Vagina (tissue), 2 donors: ENCODE measurements at regions not wholly inside any gene's neighbourhood (a gene's known extent, or its start where the extent isn't known, plus 50 kb on each side); places are given as distances from the start of the nearest gene placed in this dataset.

Experiments
- CTCF ChIP-seq, 3 experiments: fragments of 450-650 bp in 2 of 3; fragments of 200-600 bp in 1 of 3; sonication (generic) in 1 of 3; IDR thresholded peaks; one replicate each; pipeline ENCODE4 v1.5.1; 2017 to 2019; ENCODE audit warnings: antibody characterized with exemption in 3 of 3, mild to moderate bottlenecking in 2 of 3, moderate library complexity in 2 of 3
- POLR2A ChIP-seq, 2 donors: fragments of 450-650 bp; IDR thresholded peaks; one replicate each; pipeline ENCODE4 v1.6.1; 2017; ENCODE audit warnings: antibody characterized with exemption in 2 of 2, mild to moderate bottlenecking in 2 of 2, moderate library complexity in 2 of 2
- POLR2AphosphoS5 ChIP-seq, 2 donors: sonication (generic); formaldehyde crosslinking; IDR thresholded peaks; one replicate each; pipeline ENCODE4 v1.9.0; 2017; ENCODE audit warnings: antibody characterized with exemption in 2 of 2, mild to moderate bottlenecking in 2 of 2, low read depth in 1 of 2; ENCODE audit not compliant: insufficient read depth in 1 of 2

GRCh38 chr11:109192864-109193263 lies 229.1 kb upstream of the C11orf87 start:
- TF ChIP-seq CTCF (IDR thresholded peaks at IDR 0.05) (no peak), POLR2AphosphoS5 (IDR thresholded peaks at IDR 0.05; ENCODE audit: insufficient read depth in 1 of 2, low read depth in 1 of 2) (no peak), POLR2A (IDR thresholded peaks at IDR 0.05) (no peak)
